A673 (cell line): ENCODE measurements at regions not wholly inside any gene's neighbourhood (a gene's known extent, or its start where the extent isn't known, plus 50 kb on each side); places are given as distances from the start of the nearest gene placed in this dataset.

Experiments used
- BruUV-seq: library from RNA; stranded (reverse); fragments of 400-500 nt; replicated peaks from 2 replicates; lab custom pipeline; 2021; lab: Mats Ljungman, UMichigan
- CTCF ChIA-PET: fragments of 300-600 bp; sonication (Branson Sonifier 250); formaldehyde crosslinking; loops from one replicate; lab custom pipeline; 2022; ENCODE audit warnings: antibody characterized with exemption; lab: Charles Lee
- POLR2A ChIA-PET: fragments of 300-600 bp; sonication (Branson Sonifier 250); formaldehyde crosslinking; loops from one replicate; lab custom pipeline; 2022; ENCODE audit warnings: antibody characterized with exemption; ENCODE audit not compliant: low non-redundant PET; lab: Charles Lee
- DNase-seq: peaks from one replicate; pipeline ENCODE4 v3.0.0-alpha.2; 2015; ENCODE audit warnings: low spot score
- H3K27ac ChIP-seq: fragments of 200-600 bp; sonication (generic); 2 replicates; pipeline ENCODE4 v1.5.1; 2016; ENCODE audit warnings: mixed run types, low read depth, mild to moderate bottlenecking, mixed read lengths, antibody characterized with exemption, low read length; ENCODE audit not compliant: poor library complexity, severe bottlenecking
- H3K27me3 ChIP-seq: fragments of 200-600 bp; sonication (generic); replicated peaks from 2 replicates; pipeline ENCODE4 v1.6.1; 2017; ENCODE audit warnings: mixed run types, low read depth, mild to moderate bottlenecking, mixed read lengths, antibody characterized with exemption, low read length; ENCODE audit not compliant: insufficient read depth, poor library complexity
- H3K36me3 ChIP-seq: fragments of 200-600 bp; sonication (generic); 2 replicates; pipeline ENCODE4 v1.6.1; 2016; ENCODE audit warnings: mixed run types, mild to moderate bottlenecking, mixed read lengths, antibody characterized with exemption, low read length; ENCODE audit not compliant: insufficient read depth, poor library complexity, severe bottlenecking
- H3K4me1 ChIP-seq: fragments of 200-600 bp; sonication (generic); 2 replicates; pipeline ENCODE4 v1.6.1; 2017; ENCODE audit warnings: mixed run types, mild to moderate bottlenecking, mixed read lengths, antibody characterized with exemption, low read length; ENCODE audit not compliant: insufficient read depth, poor library complexity, severe bottlenecking
- H3K4me3 ChIP-seq: fragments of 200-600 bp; sonication (generic); 2 replicates; pipeline ENCODE4 v1.5.1; 2016; ENCODE audit warnings: low read depth, mixed run types, mild to moderate bottlenecking, mixed read lengths, low read length; ENCODE audit not compliant: poor library complexity, severe bottlenecking
- H3K9me3 ChIP-seq: fragments of 200-600 bp; sonication (generic); 2 replicates; pipeline ENCODE4 v1.6.1; 2016; ENCODE audit warnings: mixed run types, low read depth, mild to moderate bottlenecking, mixed read lengths, antibody characterized with exemption, low read length; ENCODE audit not compliant: poor library complexity, severe bottlenecking
- CTCF ChIP-seq: fragments of 300-800, 200-600 bp; sonication (generic); conservative IDR thresholded peaks from 2 replicates; pipeline ENCODE4 v1.5.1; 2017; ENCODE audit warnings: low read depth, mild to moderate bottlenecking, antibody characterized with exemption, low read length, moderate library complexity, mixed read lengths
- EZH2 ChIP-seq: fragments of 200-600 bp; sonication (generic); IDR thresholded peaks from 2 replicates; pipeline ENCODE4 v1.6.1; 2017; ENCODE audit warnings: borderline replicate concordance, low read depth, mild to moderate bottlenecking, mixed read lengths, antibody characterized with exemption, low read length; ENCODE audit not compliant: poor library complexity, severe bottlenecking
- intact Hi-C: fragments of 100-400 bp; cut with micrococcal nuclease; formaldehyde crosslinking; loops from one replicate; pipeline ENCODE4 v1.10.0; 2022; ENCODE audit not compliant: unreplicated experiment

GRCh38 chrX:116841290-116841689, 378.5 kb upstream of the CT83 start:
- no peaks in the 10 kb centered on the region for H3K36me3 ChIP-seq
- BruUV-seq: no TSS peak
- DNase-seq: no peak
- POLR2A ChIA-PET: no interaction called here
- no peaks in the 10 kb centered on the region for H3K4me1 ChIP-seq
- no peak for TF ChIP-seq EZH2
- TF ChIP-seq CTCF: no peak
- no peak overlapping the region for H3K27ac ChIP-seq
- CTCF ChIA-PET: no interaction called here
- no peaks in the 10 kb centered on the region for H3K27me3 ChIP-seq
- no peak overlapping the region for H3K4me3 ChIP-seq
- intact Hi-C loops: no loop called here
- no peaks in the 10 kb centered on the region for H3K9me3 ChIP-seq

- no peaks in the 10 kb centered on the region for H3K36me3 ChIP-seq
- ChIA-PET CTCF (no interaction called here), POLR2A (no interaction called here)
- no peak overlapping the region for H3K4me3 ChIP-seq
- H3K27me3 ChIP-seq: no peaks in the 10 kb centered on the region
- intact Hi-C loops: no loop called here
- DNase-seq: no peak
- H3K4me1 ChIP-seq: no peaks in the 10 kb centered on the region
- no peak overlapping the region for H3K27ac ChIP-seq
- no peaks in the 10 kb centered on the region for H3K9me3 ChIP-seq
- no peak for TF ChIP-seq EZH2
- TF ChIP-seq CTCF: no peak
- no TSS peak for BruUV-seq
Measured at GRCh38 chrX:116827063-116827462, 364.3 kb upstream of the CT83 start.

- no peaks in the 10 kb centered on the region for H3K9me3 ChIP-seq
- intact Hi-C loops: no loop called here
- no peak overlapping the region for H3K4me3 ChIP-seq
- H3K27me3 ChIP-seq: no peaks in the 10 kb centered on the region
- no peaks in the 10 kb centered on the region for H3K4me1 ChIP-seq
- no TSS peak for BruUV-seq
- no peak for DNase-seq
- POLR2A ChIA-PET: no interaction called here
- CTCF ChIA-PET: no interaction called here
- TF ChIP-seq EZH2: no peak
- no peak for TF ChIP-seq CTCF
- H3K36me3 ChIP-seq: no peaks in the 10 kb centered on the region
- H3K27ac ChIP-seq: no peak overlapping the region
Measured at GRCh38 chrX:116824785-116825184, 362.0 kb upstream of the CT83 start.
